HEK293 (cell line): ENCODE measurements at regions not wholly inside any gene's neighbourhood (a gene's known extent, or its start where the extent isn't known, plus 50 kb on each side); places are given as distances from the start of the nearest gene placed in this dataset.

Experiments used
- BCL11A ChIP-seq: fragments of 450-650 bp; formaldehyde crosslinking; IDR thresholded peaks from 2 replicates; pipeline ENCODE4 v1.5.1; 2016; ENCODE audit warnings: low read depth, missing biosample characterization, missing genetic modification characterization
- BCL11B ChIP-seq: fragments of 450-650 bp; formaldehyde crosslinking; IDR thresholded peaks from 2 replicates; pipeline ENCODE4 v1.5.1; 2016; ENCODE audit warnings: low read depth, missing biosample characterization, missing genetic modification characterization
- GLIS1 ChIP-seq: fragments of 450-650 bp; formaldehyde crosslinking; IDR thresholded peaks from 2 replicates; pipeline ENCODE4 v1.5.1; 2016; ENCODE audit warnings: missing biosample characterization, missing genetic modification characterization
- GLIS2 ChIP-seq: fragments of 450-650 bp; formaldehyde crosslinking; IDR thresholded peaks from 2 replicates; pipeline ENCODE4 v1.5.1; 2016; ENCODE audit warnings: missing biosample characterization, missing genetic modification characterization
- HOXA7 ChIP-seq: sonication (generic); formaldehyde crosslinking; IDR thresholded peaks from 2 replicates; pipeline ENCODE4 v1.8.1; 2022; ENCODE audit warnings: missing genetic modification reagents, borderline replicate concordance
- OSR2 ChIP-seq: fragments of 450-650 bp; formaldehyde crosslinking; IDR thresholded peaks from 2 replicates; pipeline ENCODE4 v1.5.1; 2016; ENCODE audit warnings: missing biosample characterization, missing genetic modification characterization
- OVOL3 ChIP-seq: fragments of 450-650 bp; formaldehyde crosslinking; IDR thresholded peaks from 2 replicates; pipeline ENCODE4 v1.5.1; 2016; ENCODE audit warnings: missing biosample characterization, missing genetic modification characterization
- WT1 ChIP-seq: fragments of 450-650 bp; formaldehyde crosslinking; IDR thresholded peaks from 2 replicates; pipeline ENCODE4 v1.5.1; 2016; ENCODE audit warnings: missing biosample characterization, missing genetic modification characterization
- ZBTB8A ChIP-seq: fragments of 450-650 bp; formaldehyde crosslinking; IDR thresholded peaks from 2 replicates; pipeline ENCODE4 v1.5.1; 2016; ENCODE audit warnings: missing biosample characterization, missing genetic modification characterization
- ZEB2 ChIP-seq: fragments of 450-650 bp; formaldehyde crosslinking; IDR thresholded peaks from 2 replicates; pipeline ENCODE4 v1.5.1; 2016; ENCODE audit warnings: missing biosample characterization, missing genetic modification characterization
- ZNF2 ChIP-seq: fragments of 450-650 bp; formaldehyde crosslinking; IDR thresholded peaks from 2 replicates; pipeline ENCODE4 v1.5.1; 2016; ENCODE audit warnings: missing biosample characterization, missing genetic modification characterization
- ZNF292 ChIP-seq: fragments of 450-650 bp; formaldehyde crosslinking; IDR thresholded peaks from 2 replicates; pipeline ENCODE4 v1.5.1; 2016; ENCODE audit warnings: low read depth, missing biosample characterization, missing genetic modification characterization, borderline replicate concordance
- ZNF324 ChIP-seq: fragments of 450-650 bp; formaldehyde crosslinking; IDR thresholded peaks from 2 replicates; pipeline ENCODE4 v1.5.1; 2016; ENCODE audit warnings: missing biosample characterization, missing genetic modification characterization
- ZNF391 ChIP-seq: fragments of 450-650 bp; formaldehyde crosslinking; IDR thresholded peaks from 2 replicates; pipeline ENCODE4 v1.5.1; 2016; ENCODE audit warnings: low read depth, missing biosample characterization, missing genetic modification characterization, borderline replicate concordance
- ZNF596 ChIP-seq: fragments of 450-650 bp; IDR thresholded peaks from 2 replicates; pipeline ENCODE4 v1.5.0; 2018; ENCODE audit warnings: missing biosample characterization, mild to moderate bottlenecking, missing genetic modification characterization, moderate library complexity
- ZNF629 ChIP-seq: fragments of 450-650 bp; formaldehyde crosslinking; IDR thresholded peaks from 2 replicates; pipeline ENCODE4 v1.5.1; 2017; ENCODE audit warnings: missing biosample characterization, missing genetic modification characterization
- TF ChIP-seq, protein P1 (sequence below): fragments of 450-650 bp; formaldehyde crosslinking; IDR thresholded peaks from 2 replicates; pipeline ENCODE4 v1.5.1; 2016; ENCODE audit warnings: missing biosample characterization, missing genetic modification characterization
- TF ChIP-seq, protein P2 (sequence below): fragments of 450-650 bp; formaldehyde crosslinking; IDR thresholded peaks from 2 replicates; pipeline ENCODE4 v1.5.1; 2016; ENCODE audit warnings: missing biosample characterization, missing genetic modification characterization
- TF ChIP-seq, protein P3 (sequence below): fragments of 450-650 bp; formaldehyde crosslinking; IDR thresholded peaks from 2 replicates; pipeline ENCODE4 v1.5.1; 2016; ENCODE audit warnings: missing biosample characterization, missing genetic modification characterization, borderline replicate concordance
- TF ChIP-seq, protein P4 (sequence below): fragments of 450-650 bp; formaldehyde crosslinking; IDR thresholded peaks from 2 replicates; pipeline ENCODE4 v1.5.1; 2016; ENCODE audit warnings: missing biosample characterization, missing genetic modification characterization
- TF ChIP-seq, protein P5 (sequence below): fragments of 450-650 bp; formaldehyde crosslinking; IDR thresholded peaks from 2 replicates; pipeline ENCODE4 v1.5.1; 2016; ENCODE audit warnings: missing biosample characterization, missing genetic modification characterization
- TF ChIP-seq, protein P6 (sequence below): fragments of 450-650 bp; IDR thresholded peaks from 2 replicates; pipeline ENCODE4 v1.5.1; 2018; ENCODE audit warnings: missing biosample characterization, mild to moderate bottlenecking, missing genetic modification characterization
- TF ChIP-seq, protein P7 (sequence below): fragments of 450-650 bp; formaldehyde crosslinking; IDR thresholded peaks from 2 replicates; pipeline ENCODE4 v1.5.1; 2016; ENCODE audit warnings: missing biosample characterization, missing genetic modification characterization

DNA sequence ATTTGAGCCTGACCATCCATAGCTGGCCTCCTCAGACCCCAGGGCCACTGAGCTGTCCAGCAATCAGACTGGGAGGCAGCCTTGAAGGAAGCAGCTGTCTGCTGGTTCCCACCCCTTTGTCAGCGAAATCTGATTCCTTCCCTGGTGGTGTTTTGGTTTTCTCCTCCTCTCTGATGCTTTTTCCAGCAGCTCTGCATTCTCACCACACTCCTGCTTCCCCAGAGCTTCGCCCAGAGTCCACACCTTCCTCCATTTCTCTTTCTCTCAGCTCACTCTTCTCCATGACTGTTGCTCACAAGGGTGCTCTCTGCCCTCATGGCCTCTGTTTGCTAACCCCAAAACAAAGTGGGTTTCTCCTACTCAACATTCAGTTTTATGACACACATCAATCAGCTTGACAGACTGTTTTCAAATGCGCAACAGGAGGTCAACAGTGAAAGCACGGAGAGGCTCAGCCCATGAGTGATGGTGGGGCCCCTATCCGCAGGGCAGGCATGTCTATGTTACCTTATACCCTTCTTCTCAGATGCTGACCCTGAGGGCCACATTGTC lies 130.6 kb upstream of the MTNR1B start (continued):
- TF ChIP-seq OVOL3 (tag by site-specific recombination) (peak; percentile 69; the same call in 1 of the 2 replicates), WT1 (tag by site-specific recombination) (peak; percentile 82), HOXA7 (CRISPR knock-in tag) (no peak), ZBTB8A (tag by site-specific recombination) (peak; percentile 78), ZNF324 (tag by site-specific recombination) (no peak), GLIS1 (tag by site-specific recombination) (peak; percentile 46; the same call in 1 of the 2 replicates), ZNF292 (no peak), BCL11A (peak; percentile 53; the same call in 1 of the 2 replicates), ZNF391 (tag by site-specific recombination) (peak; percentile 80; the same call in 1 of the 2 replicates), ZNF629 (tag by site-specific recombination) (peak; percentile 75), BCL11B (peak; percentile 71; the same call in 1 of the 2 replicates), ZNF596 (tag by site-specific recombination) (peak; percentile 78), ZEB2 (tag by site-specific recombination) (peak; percentile 85; the same call in 1 of the 2 replicates), GLIS2 (tag by site-specific recombination) (no peak), ZNF2 (tag by site-specific recombination) (peak; percentile 79; the same call in 1 of the 2 replicates), OSR2 (tag by site-specific recombination) (peak; percentile 69; the same call in 1 of the 2 replicates)
- TF ChIP-seq, protein P1, sequence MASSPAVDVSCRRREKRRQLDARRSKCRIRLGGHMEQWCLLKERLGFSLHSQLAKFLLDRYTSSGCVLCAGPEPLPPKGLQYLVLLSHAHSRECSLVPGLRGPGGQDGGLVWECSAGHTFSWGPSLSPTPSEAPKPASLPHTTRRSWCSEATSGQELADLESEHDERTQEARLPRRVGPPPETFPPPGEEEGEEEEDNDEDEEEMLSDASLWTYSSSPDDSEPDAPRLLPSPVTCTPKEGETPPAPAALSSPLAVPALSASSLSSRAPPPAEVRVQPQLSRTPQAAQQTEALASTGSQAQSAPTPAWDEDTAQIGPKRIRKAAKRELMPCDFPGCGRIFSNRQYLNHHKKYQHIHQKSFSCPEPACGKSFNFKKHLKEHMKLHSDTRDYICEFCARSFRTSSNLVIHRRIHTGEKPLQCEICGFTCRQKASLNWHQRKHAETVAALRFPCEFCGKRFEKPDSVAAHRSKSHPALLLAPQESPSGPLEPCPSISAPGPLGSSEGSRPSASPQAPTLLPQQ, result peak; percentile 93
- TF ChIP-seq, protein P2, sequence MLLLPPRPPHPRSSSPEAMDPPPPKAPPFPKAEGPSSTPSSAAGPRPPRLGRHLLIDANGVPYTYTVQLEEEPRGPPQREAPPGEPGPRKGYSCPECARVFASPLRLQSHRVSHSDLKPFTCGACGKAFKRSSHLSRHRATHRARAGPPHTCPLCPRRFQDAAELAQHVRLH (tag by site-specific recombination), result peak; percentile 72
- TF ChIP-seq, protein P3, sequence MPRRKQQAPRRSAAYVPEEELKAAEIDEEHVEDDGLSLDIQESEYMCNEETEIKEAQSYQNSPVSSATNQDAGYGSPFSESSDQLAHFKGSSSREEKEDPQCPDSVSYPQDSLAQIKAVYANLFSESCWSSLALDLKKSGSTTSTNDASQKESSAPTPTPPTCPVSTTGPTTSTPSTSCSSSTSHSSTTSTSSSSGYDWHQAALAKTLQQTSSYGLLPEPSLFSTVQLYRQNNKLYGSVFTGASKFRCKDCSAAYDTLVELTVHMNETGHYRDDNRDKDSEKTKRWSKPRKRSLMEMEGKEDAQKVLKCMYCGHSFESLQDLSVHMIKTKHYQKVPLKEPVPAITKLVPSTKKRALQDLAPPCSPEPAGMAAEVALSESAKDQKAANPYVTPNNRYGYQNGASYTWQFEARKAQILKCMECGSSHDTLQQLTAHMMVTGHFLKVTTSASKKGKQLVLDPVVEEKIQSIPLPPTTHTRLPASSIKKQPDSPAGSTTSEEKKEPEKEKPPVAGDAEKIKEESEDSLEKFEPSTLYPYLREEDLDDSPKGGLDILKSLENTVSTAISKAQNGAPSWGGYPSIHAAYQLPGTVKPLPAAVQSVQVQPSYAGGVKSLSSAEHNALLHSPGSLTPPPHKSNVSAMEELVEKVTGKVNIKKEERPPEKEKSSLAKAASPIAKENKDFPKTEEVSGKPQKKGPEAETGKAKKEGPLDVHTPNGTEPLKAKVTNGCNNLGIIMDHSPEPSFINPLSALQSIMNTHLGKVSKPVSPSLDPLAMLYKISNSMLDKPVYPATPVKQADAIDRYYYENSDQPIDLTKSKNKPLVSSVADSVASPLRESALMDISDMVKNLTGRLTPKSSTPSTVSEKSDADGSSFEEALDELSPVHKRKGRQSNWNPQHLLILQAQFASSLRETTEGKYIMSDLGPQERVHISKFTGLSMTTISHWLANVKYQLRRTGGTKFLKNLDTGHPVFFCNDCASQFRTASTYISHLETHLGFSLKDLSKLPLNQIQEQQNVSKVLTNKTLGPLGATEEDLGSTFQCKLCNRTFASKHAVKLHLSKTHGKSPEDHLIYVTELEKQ (tag by site-specific recombination), result peak; percentile 90
- TF ChIP-seq, protein P4, sequence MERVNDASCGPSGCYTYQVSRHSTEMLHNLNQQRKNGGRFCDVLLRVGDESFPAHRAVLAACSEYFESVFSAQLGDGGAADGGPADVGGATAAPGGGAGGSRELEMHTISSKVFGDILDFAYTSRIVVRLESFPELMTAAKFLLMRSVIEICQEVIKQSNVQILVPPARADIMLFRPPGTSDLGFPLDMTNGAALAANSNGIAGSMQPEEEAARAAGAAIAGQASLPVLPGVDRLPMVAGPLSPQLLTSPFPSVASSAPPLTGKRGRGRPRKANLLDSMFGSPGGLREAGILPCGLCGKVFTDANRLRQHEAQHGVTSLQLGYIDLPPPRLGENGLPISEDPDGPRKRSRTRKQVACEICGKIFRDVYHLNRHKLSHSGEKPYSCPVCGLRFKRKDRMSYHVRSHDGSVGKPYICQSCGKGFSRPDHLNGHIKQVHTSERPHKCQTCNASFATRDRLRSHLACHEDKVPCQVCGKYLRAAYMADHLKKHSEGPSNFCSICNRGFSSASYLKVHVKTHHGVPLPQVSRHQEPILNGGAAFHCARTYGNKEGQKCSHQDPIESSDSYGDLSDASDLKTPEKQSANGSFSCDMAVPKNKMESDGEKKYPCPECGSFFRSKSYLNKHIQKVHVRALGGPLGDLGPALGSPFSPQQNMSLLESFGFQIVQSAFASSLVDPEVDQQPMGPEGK, result peak; percentile 67
- TF ChIP-seq, protein P5, sequence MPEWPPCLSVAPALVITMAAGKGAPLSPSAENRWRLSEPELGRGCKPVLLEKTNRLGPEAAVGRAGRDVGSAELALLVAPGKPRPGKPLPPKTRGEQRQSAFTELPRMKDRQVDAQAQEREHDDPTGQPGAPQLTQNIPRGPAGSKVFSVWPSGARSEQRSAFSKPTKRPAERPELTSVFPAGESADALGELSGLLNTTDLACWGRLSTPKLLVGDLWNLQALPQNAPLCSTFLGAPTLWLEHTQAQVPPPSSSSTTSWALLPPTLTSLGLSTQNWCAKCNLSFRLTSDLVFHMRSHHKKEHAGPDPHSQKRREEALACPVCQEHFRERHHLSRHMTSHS (tag by site-specific recombination), result peak; percentile 47; the same call in 1 of the 2 replicates
- TF ChIP-seq, protein P6, sequence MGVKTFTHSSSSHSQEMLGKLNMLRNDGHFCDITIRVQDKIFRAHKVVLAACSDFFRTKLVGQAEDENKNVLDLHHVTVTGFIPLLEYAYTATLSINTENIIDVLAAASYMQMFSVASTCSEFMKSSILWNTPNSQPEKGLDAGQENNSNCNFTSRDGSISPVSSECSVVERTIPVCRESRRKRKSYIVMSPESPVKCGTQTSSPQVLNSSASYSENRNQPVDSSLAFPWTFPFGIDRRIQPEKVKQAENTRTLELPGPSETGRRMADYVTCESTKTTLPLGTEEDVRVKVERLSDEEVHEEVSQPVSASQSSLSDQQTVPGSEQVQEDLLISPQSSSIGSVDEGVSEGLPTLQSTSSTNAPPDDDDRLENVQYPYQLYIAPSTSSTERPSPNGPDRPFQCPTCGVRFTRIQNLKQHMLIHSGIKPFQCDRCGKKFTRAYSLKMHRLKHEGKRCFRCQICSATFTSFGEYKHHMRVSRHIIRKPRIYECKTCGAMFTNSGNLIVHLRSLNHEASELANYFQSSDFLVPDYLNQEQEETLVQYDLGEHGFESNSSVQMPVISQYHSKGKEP, result peak; percentile 55
- TF ChIP-seq, protein P7, sequence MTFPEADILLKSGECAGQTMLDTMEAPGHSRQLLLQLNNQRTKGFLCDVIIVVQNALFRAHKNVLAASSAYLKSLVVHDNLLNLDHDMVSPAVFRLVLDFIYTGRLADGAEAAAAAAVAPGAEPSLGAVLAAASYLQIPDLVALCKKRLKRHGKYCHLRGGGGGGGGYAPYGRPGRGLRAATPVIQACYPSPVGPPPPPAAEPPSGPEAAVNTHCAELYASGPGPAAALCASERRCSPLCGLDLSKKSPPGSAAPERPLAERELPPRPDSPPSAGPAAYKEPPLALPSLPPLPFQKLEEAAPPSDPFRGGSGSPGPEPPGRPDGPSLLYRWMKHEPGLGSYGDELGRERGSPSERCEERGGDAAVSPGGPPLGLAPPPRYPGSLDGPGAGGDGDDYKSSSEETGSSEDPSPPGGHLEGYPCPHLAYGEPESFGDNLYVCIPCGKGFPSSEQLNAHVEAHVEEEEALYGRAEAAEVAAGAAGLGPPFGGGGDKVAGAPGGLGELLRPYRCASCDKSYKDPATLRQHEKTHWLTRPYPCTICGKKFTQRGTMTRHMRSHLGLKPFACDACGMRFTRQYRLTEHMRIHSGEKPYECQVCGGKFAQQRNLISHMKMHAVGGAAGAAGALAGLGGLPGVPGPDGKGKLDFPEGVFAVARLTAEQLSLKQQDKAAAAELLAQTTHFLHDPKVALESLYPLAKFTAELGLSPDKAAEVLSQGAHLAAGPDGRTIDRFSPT (tag by site-specific recombination), result no peak
